Activated naive CD8-positive, alpha-beta T cell treated with anti-CD3 and anti-CD28 coated beads for 36 hours (primary cell): ENCODE measurements at regions not wholly inside any gene's neighbourhood (a gene's known extent, or its start where the extent isn't known, plus 50 kb on each side); places are given as distances from the start of the nearest gene placed in this dataset.

Experiments used
- DNase-seq: peaks from one replicate; pipeline ENCODE4 v3.0.0; 2021
- H3K27ac Mint-ChIP-seq: one replicate; pipeline ENCODE4 v1.8.0; 2022; ENCODE audit warnings: mild to moderate bottlenecking, moderate library complexity, mixed read lengths
- H3K27me3 Mint-ChIP-seq: one replicate; pipeline ENCODE4 v1.8.0; 2022; ENCODE audit warnings: mild to moderate bottlenecking, mixed read lengths
- H3K36me3 Mint-ChIP-seq: one replicate; pipeline ENCODE4 v1.8.0; 2021; ENCODE audit warnings: mild to moderate bottlenecking, mixed read lengths
- H3K4me1 Mint-ChIP-seq: one replicate; pipeline ENCODE4 v1.8.0; 2021; ENCODE audit warnings: mixed read lengths
- H3K4me3 Mint-ChIP-seq: one replicate; pipeline ENCODE4 v1.8.0; 2022; ENCODE audit warnings: mild to moderate bottlenecking, moderate library complexity, mixed read lengths
- H3K9me3 Mint-ChIP-seq: one replicate; pipeline ENCODE4 v1.8.0; 2022; ENCODE audit warnings: mixed read lengths

GRCh38 chr18:72692086-72692485 lies 147.9 kb upstream of the CBLN2 start:
- Mint-ChIP-seq H3K4me1 (no peaks in the 10 kb centered on the region), H3K27me3 (peaks cover 7% of the 10 kb centered on the region), H3K27ac (no peak overlapping the region), H3K4me3 (no peak overlapping the region), H3K36me3 (no peaks in the 10 kb centered on the region), H3K9me3 (no peaks in the 10 kb centered on the region)
- no peak for DNase-seq

- Mint-ChIP-seq H3K9me3 (no peaks in the 10 kb centered on the region), H3K27ac (no peak overlapping the region)
- no peak for DNase-seq
Observed at GRCh38 chr18:72687736-72688135, 143.6 kb upstream of the CBLN2 start.

GRCh38 chr18:72675394-72675793 lies 131.3 kb upstream of the CBLN2 start:
- H3K27ac Mint-ChIP-seq: no peak overlapping the region
- H3K4me1 Mint-ChIP-seq: no peaks in the 10 kb centered on the region
- peaks cover 20% of the 10 kb centered on the region for H3K27me3 Mint-ChIP-seq
- no peaks in the 10 kb centered on the region for H3K36me3 Mint-ChIP-seq
- H3K9me3 Mint-ChIP-seq: no peaks in the 10 kb centered on the region
- no peak for DNase-seq
- no peak overlapping the region for H3K4me3 Mint-ChIP-seq

More at GRCh38 chr18:72687736-72688135, 143.6 kb upstream of the CBLN2 start:
- H3K4me3 Mint-ChIP-seq: no peak overlapping the region
- H3K4me1 Mint-ChIP-seq: no peaks in the 10 kb centered on the region
- peaks cover 7% of the 10 kb centered on the region for H3K27me3 Mint-ChIP-seq
- H3K36me3 Mint-ChIP-seq: no peaks in the 10 kb centered on the region

- no peaks in the 10 kb centered on the region for H3K9me3 Mint-ChIP-seq
- H3K36me3 Mint-ChIP-seq: no peaks in the 10 kb centered on the region
- no peak for DNase-seq
- H3K27ac Mint-ChIP-seq: no peak overlapping the region
- H3K4me3 Mint-ChIP-seq: no peak overlapping the region
- no peaks in the 10 kb centered on the region for H3K4me1 Mint-ChIP-seq
- H3K27me3 Mint-ChIP-seq: peaks cover 21% of the 10 kb centered on the region
Observed at GRCh38 chr18:72674710-72675109, 130.6 kb upstream of the CBLN2 start.

GRCh38 chr18:72673242-72673641 lies 129.1 kb upstream of the CBLN2 start:
- Mint-ChIP-seq H3K36me3 (no peaks in the 10 kb centered on the region), H3K27ac (no peak overlapping the region), H3K4me3 (no peak overlapping the region), H3K9me3 (no peaks in the 10 kb centered on the region), H3K27me3 (peaks cover 21% of the 10 kb centered on the region), H3K4me1 (no peaks in the 10 kb centered on the region)
- no peak for DNase-seq

- DNase-seq: no peak
- H3K27me3 Mint-ChIP-seq: peaks cover 21% of the 10 kb centered on the region
- H3K27ac Mint-ChIP-seq: no peak overlapping the region
- H3K4me3 Mint-ChIP-seq: no peak overlapping the region
- H3K4me1 Mint-ChIP-seq: no peaks in the 10 kb centered on the region
- no peaks in the 10 kb centered on the region for H3K36me3 Mint-ChIP-seq
- no peaks in the 10 kb centered on the region for H3K9me3 Mint-ChIP-seq
Observed at GRCh38 chr18:72672364-72673184, 128.4 kb upstream of the CBLN2 start.

- no peak overlapping the region for H3K27ac Mint-ChIP-seq
- no peak overlapping the region for H3K4me3 Mint-ChIP-seq
- no peak for DNase-seq
- no peaks in the 10 kb centered on the region for H3K36me3 Mint-ChIP-seq
- H3K4me1 Mint-ChIP-seq: no peaks in the 10 kb centered on the region
- peaks cover 4% of the 10 kb centered on the region for H3K9me3 Mint-ChIP-seq
- H3K27me3 Mint-ChIP-seq: peaks cover 3% of the 10 kb centered on the region
Observed at GRCh38 chr18:72667932-72668331, 123.8 kb upstream of the CBLN2 start.

GRCh38 chr18:72652990-72653593 lies 109.0 kb upstream of the CBLN2 start:
- DNase-seq: peak; percentile 32
- H3K27me3 Mint-ChIP-seq: peaks cover 3% of the 10 kb centered on the region
- no peaks in the 10 kb centered on the region for H3K4me1 Mint-ChIP-seq
- no peak overlapping the region for H3K4me3 Mint-ChIP-seq
- H3K27ac Mint-ChIP-seq: no peak overlapping the region
- H3K36me3 Mint-ChIP-seq: no peaks in the 10 kb centered on the region
- peaks cover 1% of the 10 kb centered on the region for H3K9me3 Mint-ChIP-seq

- Mint-ChIP-seq H3K27me3 (peaks cover 3% of the 10 kb centered on the region), H3K9me3 (peaks cover 1% of the 10 kb centered on the region), H3K36me3 (no peaks in the 10 kb centered on the region), H3K4me1 (no peaks in the 10 kb centered on the region), H3K27ac (no peak overlapping the region), H3K4me3 (no peak overlapping the region)
- no peak for DNase-seq
Observed at GRCh38 chr18:72651033-72651432, 106.9 kb upstream of the CBLN2 start.

- Mint-ChIP-seq H3K4me3 (no peak overlapping the region), H3K27ac (no peak overlapping the region), H3K9me3 (no peaks in the 10 kb centered on the region), H3K36me3 (no peaks in the 10 kb centered on the region), H3K27me3 (peaks cover 3% of the 10 kb centered on the region), H3K4me1 (no peaks in the 10 kb centered on the region)
- DNase-seq: no peak
Observed at GRCh38 chr18:72648481-72648960, 104.4 kb upstream of the CBLN2 start.

- no peak for DNase-seq
- Mint-ChIP-seq H3K27me3 (peaks cover 3% of the 10 kb centered on the region), H3K4me3 (no peak overlapping the region), H3K4me1 (no peaks in the 10 kb centered on the region), H3K9me3 (no peaks in the 10 kb centered on the region), H3K27ac (no peak overlapping the region), H3K36me3 (no peaks in the 10 kb centered on the region)
Observed at GRCh38 chr18:72648079-72648478, 103.9 kb upstream of the CBLN2 start.

- Mint-ChIP-seq H3K4me1 (no peaks in the 10 kb centered on the region), H3K36me3 (no peaks in the 10 kb centered on the region), H3K27me3 (peaks cover 3% of the 10 kb centered on the region), H3K9me3 (no peaks in the 10 kb centered on the region), H3K4me3 (no peak overlapping the region), H3K27ac (no peak overlapping the region)
- no peak for DNase-seq
Observed at GRCh38 chr18:72640557-72640956, 96.4 kb upstream of the CBLN2 start.

- Mint-ChIP-seq H3K27me3 (peaks cover 3% of the 10 kb centered on the region), H3K4me1 (no peaks in the 10 kb centered on the region), H3K36me3 (no peaks in the 10 kb centered on the region), H3K27ac (no peak overlapping the region), H3K9me3 (no peaks in the 10 kb centered on the region), H3K4me3 (no peak overlapping the region)
- no peak for DNase-seq
Observed at GRCh38 chr18:72638376-72638775, 94.2 kb upstream of the CBLN2 start.

- H3K27me3 Mint-ChIP-seq: peaks cover 3% of the 10 kb centered on the region
- H3K4me1 Mint-ChIP-seq: no peaks in the 10 kb centered on the region
- H3K27ac Mint-ChIP-seq: no peak overlapping the region
- no peak overlapping the region for H3K4me3 Mint-ChIP-seq
- H3K36me3 Mint-ChIP-seq: no peaks in the 10 kb centered on the region
- no peaks in the 10 kb centered on the region for H3K9me3 Mint-ChIP-seq
- DNase-seq: no peak
Observed at GRCh38 chr18:72637721-72638120, 93.6 kb upstream of the CBLN2 start.

GRCh38 chr18:72637299-72637698 lies 93.2 kb upstream of the CBLN2 start:
- H3K9me3 Mint-ChIP-seq: no peaks in the 10 kb centered on the region
- no peak overlapping the region for H3K27ac Mint-ChIP-seq
- DNase-seq: no peak
- H3K36me3 Mint-ChIP-seq: no peaks in the 10 kb centered on the region
- no peaks in the 10 kb centered on the region for H3K4me1 Mint-ChIP-seq
- no peak overlapping the region for H3K4me3 Mint-ChIP-seq
- peaks cover 3% of the 10 kb centered on the region for H3K27me3 Mint-ChIP-seq

- Mint-ChIP-seq H3K27ac (no peak overlapping the region), H3K9me3 (no peaks in the 10 kb centered on the region), H3K4me3 (no peak overlapping the region), H3K36me3 (no peaks in the 10 kb centered on the region), H3K4me1 (no peaks in the 10 kb centered on the region), H3K27me3 (no peaks in the 10 kb centered on the region)
- no peak for DNase-seq
Observed at GRCh38 chr18:72636611-72637010, 92.5 kb upstream of the CBLN2 start.
